ENCODE measurements at regions not wholly inside any gene's neighbourhood (a gene's known extent, or its start where the extent isn't known, plus 50 kb on each side); places are given as distances from the start of the nearest gene placed in this dataset.

- H2AFZ ChIP-seq (ENCODE audit: low read length), result no peak overlapping the region
- H3K14ac ChIP-seq (ENCODE audit: low read length), result no peak overlapping the region
- no peak overlapping the region for H3K4me2 ChIP-seq (ENCODE audit: insufficient read depth, low read length, poor library complexity, severe bottlenecking)
- no peak for DNase-seq (ENCODE audit: low spot score)
- no peaks in the 10 kb centered on the region for H3K4me1 ChIP-seq (ENCODE audit: control insufficient read depth in 2 of 2, insufficient read depth in 1 of 2, low read depth in 1 of 2, low read length in 2 of 2)
- no peaks in the 10 kb centered on the region for H3K27me3 ChIP-seq (ENCODE audit: control insufficient read depth in 3 of 3, insufficient read depth in 3 of 3, low read depth in 1 of 3, low read length in 3 of 3)
- H4K8ac ChIP-seq (ENCODE audit: low read depth, low read length), result no peak overlapping the region
- H3K4ac ChIP-seq (ENCODE audit: low read length), result no peak overlapping the region
- H3K9ac ChIP-seq (ENCODE audit: low read depth, low read length, poor library complexity), result no peak overlapping the region
- no peaks in the 10 kb centered on the region for H3K36me3 ChIP-seq (replicated peaks in 1 of 2; ENCODE audit: control insufficient read depth in 2 of 2, insufficient read depth in 2 of 2, low read length in 2 of 2)
- H3K79me1 ChIP-seq (ENCODE audit: low read depth, low read length), result no peaks in the 10 kb centered on the region
- no peaks in the 10 kb centered on the region for H3K9me3 ChIP-seq (replicated peaks in 1 of 2; ENCODE audit: control insufficient read depth in 2 of 2, insufficient read depth in 1 of 2, low read depth in 1 of 2, low read length in 2 of 2)
- no peak overlapping the region for H3K23ac ChIP-seq (ENCODE audit: low read depth, low read length, poor library complexity)
- H2AK5ac ChIP-seq (ENCODE audit: low read depth, low read length), result no peak overlapping the region
- no peak overlapping the region for H3K18ac ChIP-seq (ENCODE audit: low read length)
- H2BK12ac ChIP-seq (ENCODE audit: low read length), result no peak overlapping the region
- WGBS, 2 donors (ENCODE audit: extremely low coverage in 2 of 2, insufficient read length in 2 of 2, insufficient replicate concordance in 1 of 2), result no CpG with 5 or more reads among the region's 3 CpGs
- no peak overlapping the region for H3K4me3 ChIP-seq (ENCODE audit: low read length in 2 of 2)
- H2BK15ac ChIP-seq (ENCODE audit: low read length), result no peak overlapping the region
- no peak overlapping the region for H4K91ac ChIP-seq (ENCODE audit: low read depth, low read length, poor library complexity)
- H2BK5ac ChIP-seq (ENCODE audit: low read length), result no peak overlapping the region
- H3K27ac ChIP-seq (replicated peaks; ENCODE audit: low read length), result no peak overlapping the region
- H2BK120ac ChIP-seq (ENCODE audit: low read depth, low read length), result no peak overlapping the region
Measured at GRCh38 chr20:6855104-6855503, 87.6 kb downstream of the BMP2 start.

- H3K14ac ChIP-seq (ENCODE audit: low read length), result no peak overlapping the region
- H3K27me3 ChIP-seq (ENCODE audit: control insufficient read depth in 3 of 3, insufficient read depth in 3 of 3, low read depth in 1 of 3, low read length in 3 of 3), result no peaks in the 10 kb centered on the region
- H2BK12ac ChIP-seq (ENCODE audit: low read length), result no peak overlapping the region
- no peak overlapping the region for H4K91ac ChIP-seq (ENCODE audit: low read depth, low read length, poor library complexity)
- no peaks in the 10 kb centered on the region for H3K36me3 ChIP-seq (replicated peaks in 1 of 2; ENCODE audit: control insufficient read depth in 2 of 2, insufficient read depth in 2 of 2, low read length in 2 of 2)
- H3K18ac ChIP-seq (ENCODE audit: low read length), result no peak overlapping the region
- H2AK5ac ChIP-seq (ENCODE audit: low read depth, low read length), result no peak overlapping the region
- no peak for DNase-seq (ENCODE audit: low spot score)
- H3K79me1 ChIP-seq (ENCODE audit: low read depth, low read length), result no peaks in the 10 kb centered on the region
- no peak overlapping the region for H2BK5ac ChIP-seq (ENCODE audit: low read length)
- H3K4me3 ChIP-seq (ENCODE audit: low read length in 2 of 2), result no peak overlapping the region
- H3K4me2 ChIP-seq (ENCODE audit: insufficient read depth, low read length, poor library complexity, severe bottlenecking), result no peak overlapping the region
- no peak overlapping the region for H3K27ac ChIP-seq (replicated peaks; ENCODE audit: low read length)
- no peak overlapping the region for H2BK120ac ChIP-seq (ENCODE audit: low read depth, low read length)
- H3K23ac ChIP-seq (ENCODE audit: low read depth, low read length, poor library complexity), result no peak overlapping the region
- H3K4me1 ChIP-seq (ENCODE audit: control insufficient read depth in 2 of 2, insufficient read depth in 1 of 2, low read depth in 1 of 2, low read length in 2 of 2), result no peaks in the 10 kb centered on the region
- H3K9ac ChIP-seq (ENCODE audit: low read depth, low read length, poor library complexity), result no peak overlapping the region
- WGBS, 2 donors (ENCODE audit: extremely low coverage in 2 of 2, insufficient read length in 2 of 2, insufficient replicate concordance in 1 of 2), result no CpG with 5 or more reads among the region's 1 CpG
- no peak overlapping the region for H2BK15ac ChIP-seq (ENCODE audit: low read length)
- no peak overlapping the region for H3K4ac ChIP-seq (ENCODE audit: low read length)
- H3K9me3 ChIP-seq (replicated peaks in 1 of 2; ENCODE audit: control insufficient read depth in 2 of 2, insufficient read depth in 1 of 2, low read depth in 1 of 2, low read length in 2 of 2), result no peaks in the 10 kb centered on the region
- no peak overlapping the region for H2AFZ ChIP-seq (ENCODE audit: low read length)
- H4K8ac ChIP-seq (ENCODE audit: low read depth, low read length), result no peak overlapping the region
Measured at GRCh38 chr20:6855796-6856195, 88.3 kb downstream of the BMP2 start.

- Histone ChIP-seq H2AFZ (ENCODE audit: low read length) (no peak overlapping the region), H2BK15ac (ENCODE audit: low read length) (no peak overlapping the region), H4K8ac (ENCODE audit: low read depth, low read length) (no peak overlapping the region), H2BK5ac (ENCODE audit: low read length) (no peak overlapping the region), H4K91ac (ENCODE audit: low read depth, low read length, poor library complexity) (no peak overlapping the region), H3K4me2 (ENCODE audit: insufficient read depth, low read length, poor library complexity, severe bottlenecking) (no peak overlapping the region), H3K9me3 (replicated peaks in 1 of 2; ENCODE audit: control insufficient read depth in 2 of 2, insufficient read depth in 1 of 2, low read depth in 1 of 2, low read length in 2 of 2) (no peaks in the 10 kb centered on the region), H3K4ac (ENCODE audit: low read length) (no peak overlapping the region), H3K18ac (ENCODE audit: low read length) (no peak overlapping the region), H3K27ac (replicated peaks; ENCODE audit: low read length) (no peak overlapping the region), H3K14ac (ENCODE audit: low read length) (no peak overlapping the region), H3K9ac (ENCODE audit: low read depth, low read length, poor library complexity) (no peak overlapping the region), H3K36me3 (replicated peaks in 1 of 2; ENCODE audit: control insufficient read depth in 2 of 2, insufficient read depth in 2 of 2, low read length in 2 of 2) (no peaks in the 10 kb centered on the region), H3K23ac (ENCODE audit: low read depth, low read length, poor library complexity) (no peak overlapping the region), H2BK12ac (ENCODE audit: low read length) (no peak overlapping the region), H2AK5ac (ENCODE audit: low read depth, low read length) (no peak overlapping the region), H3K27me3 (ENCODE audit: control insufficient read depth in 3 of 3, insufficient read depth in 3 of 3, low read depth in 1 of 3, low read length in 3 of 3) (no peaks in the 10 kb centered on the region), H3K79me1 (ENCODE audit: low read depth, low read length) (no peaks in the 10 kb centered on the region), H3K4me1 (ENCODE audit: control insufficient read depth in 2 of 2, insufficient read depth in 1 of 2, low read depth in 1 of 2, low read length in 2 of 2) (peaks cover 0 to 2% of the 10 kb centered on the region in 2 donors), H2BK120ac (ENCODE audit: low read depth, low read length) (no peak overlapping the region), H3K4me3 (ENCODE audit: low read length in 2 of 2) (no peak overlapping the region)
- WGBS, 2 donors (ENCODE audit: extremely low coverage in 2 of 2, insufficient read length in 2 of 2, insufficient replicate concordance in 1 of 2), result no CpG with 5 or more reads among the region's 5 CpGs
- DNase-seq (ENCODE audit: low spot score), result no peak
Measured at GRCh38 chr20:6857927-6858326, 90.4 kb downstream of the BMP2 start.

- no peak overlapping the region for H3K4me2 ChIP-seq (ENCODE audit: insufficient read depth, low read length, poor library complexity, severe bottlenecking)
- no peak overlapping the region for H3K14ac ChIP-seq (ENCODE audit: low read length)
- no peaks in the 10 kb centered on the region for H3K9me3 ChIP-seq (replicated peaks in 1 of 2; ENCODE audit: control insufficient read depth in 2 of 2, insufficient read depth in 1 of 2, low read depth in 1 of 2, low read length in 2 of 2)
- no peak overlapping the region for H2AFZ ChIP-seq (ENCODE audit: low read length)
- H3K79me1 ChIP-seq (ENCODE audit: low read depth, low read length), result no peaks in the 10 kb centered on the region
- no peak overlapping the region for H3K27ac ChIP-seq (replicated peaks; ENCODE audit: low read length)
- no peak overlapping the region for H3K9ac ChIP-seq (ENCODE audit: low read depth, low read length, poor library complexity)
- no peak overlapping the region for H3K18ac ChIP-seq (ENCODE audit: low read length)
- no peak overlapping the region for H2BK12ac ChIP-seq (ENCODE audit: low read length)
- no peak overlapping the region for H2BK15ac ChIP-seq (ENCODE audit: low read length)
- H3K36me3 ChIP-seq (replicated peaks in 1 of 2; ENCODE audit: control insufficient read depth in 2 of 2, insufficient read depth in 2 of 2, low read length in 2 of 2), result no peaks in the 10 kb centered on the region
- no peak overlapping the region for H3K4ac ChIP-seq (ENCODE audit: low read length)
- no peak for DNase-seq (ENCODE audit: low spot score)
- H3K23ac ChIP-seq (ENCODE audit: low read depth, low read length, poor library complexity), result no peak overlapping the region
- no CpG with 5 or more reads among the region's 2 CpGs for WGBS, 2 donors (ENCODE audit: extremely low coverage in 2 of 2, insufficient read length in 2 of 2, insufficient replicate concordance in 1 of 2)
- no peak overlapping the region for H4K91ac ChIP-seq (ENCODE audit: low read depth, low read length, poor library complexity)
- no peak overlapping the region for H2AK5ac ChIP-seq (ENCODE audit: low read depth, low read length)
- H2BK5ac ChIP-seq (ENCODE audit: low read length), result no peak overlapping the region
- H4K8ac ChIP-seq (ENCODE audit: low read depth, low read length), result no peak overlapping the region
- H2BK120ac ChIP-seq (ENCODE audit: low read depth, low read length), result no peak overlapping the region
- no peaks in the 10 kb centered on the region for H3K27me3 ChIP-seq (ENCODE audit: control insufficient read depth in 3 of 3, insufficient read depth in 3 of 3, low read depth in 1 of 3, low read length in 3 of 3)
- no peak overlapping the region for H3K4me3 ChIP-seq (ENCODE audit: low read length in 2 of 2)
- peaks cover 0 to 2% of the 10 kb centered on the region in 2 donors for H3K4me1 ChIP-seq (ENCODE audit: control insufficient read depth in 2 of 2, insufficient read depth in 1 of 2, low read depth in 1 of 2, low read length in 2 of 2)
Measured at GRCh38 chr20:6863355-6863754, 95.9 kb downstream of the BMP2 start.

All from neuronal stem cell (in vitro differentiated cells).